ENCODE measurements at regions not wholly inside any gene's neighbourhood (a gene's known extent, or its start where the extent isn't known, plus 50 kb on each side); places are given as distances from the start of the nearest gene placed in this dataset.
"Not testable (repeated sequence)": the region's sequence is repeated elsewhere in the genome, so short reads cannot be mapped to it uniquely, and the experiment has no call there.

- DNase-seq (ENCODE audit: low read depth in 4 of 4, low spot score in 3 of 4) = no peak
These were observed 293.3 kb downstream of the MTX2 start for GRCh38 chr2:176562359-176563078.

GRCh38 chr2:176565641-176566323 lies 296.5 kb downstream of the MTX2 start:
- DNase-seq (ENCODE audit: low read depth in 4 of 4, low spot score in 3 of 4) = peak in 2 of 4 donors; percentile 39 to 53

- no peak for DNase-seq (ENCODE audit: low read depth in 4 of 4, low spot score in 3 of 4)
These were observed 297.3 kb downstream of the MTX2 start for GRCh38 chr2:176566496-176566895.

GRCh38 chr2:176566961-176567360 lies 297.7 kb downstream of the MTX2 start:
- DNase-seq (ENCODE audit: low read depth in 4 of 4, low spot score in 3 of 4) = no peak

- no peak for DNase-seq (ENCODE audit: low read depth in 4 of 4, low spot score in 3 of 4)
These were observed 298.1 kb downstream of the MTX2 start for GRCh38 chr2:176567361-176567760.

- DNase-seq (ENCODE audit: low read depth in 4 of 4, low spot score in 3 of 4) = no peak
These were observed 300.3 kb downstream of the MTX2 start for GRCh38 chr2:176569574-176569973.

GRCh38 chr2:176573612-176574483 lies 304.6 kb downstream of the MTX2 start:
- no peak for DNase-seq (ENCODE audit: low read depth in 4 of 4, low spot score in 3 of 4)

- no peak for DNase-seq (ENCODE audit: low read depth in 4 of 4, low spot score in 3 of 4)
These were observed 305.4 kb downstream of the MTX2 start for GRCh38 chr2:176574484-176575236.

GRCh38 chr2:176575237-176575744 lies 306.0 kb downstream of the MTX2 start:
- no peak for DNase-seq (ENCODE audit: low read depth in 4 of 4, low spot score in 3 of 4)

GRCh38 chr2:176577054-176577453 lies 307.8 kb downstream of the MTX2 start:
- no peak for DNase-seq (ENCODE audit: low read depth in 4 of 4, low spot score in 3 of 4)

- not testable (repeated sequence) for DNase-seq (ENCODE audit: low read depth in 4 of 4, low spot score in 3 of 4)
These were observed 309.1 kb downstream of the MTX2 start for GRCh38 chr2:176578292-176578691.

- no peak for DNase-seq (ENCODE audit: low read depth in 4 of 4, low spot score in 3 of 4)
These were observed 310.4 kb downstream of the MTX2 start for GRCh38 chr2:176579608-176580007.

GRCh38 chr2:176581557-176582165 lies 312.4 kb downstream of the MTX2 start:
- DNase-seq (ENCODE audit: low read depth in 4 of 4, low spot score in 3 of 4) = no peak

- no peak for DNase-seq (ENCODE audit: low read depth in 4 of 4, low spot score in 3 of 4)
These were observed 312.9 kb downstream of the MTX2 start for GRCh38 chr2:176582176-176582575.

GRCh38 chr2:176582990-176583481 lies 313.8 kb downstream of the MTX2 start:
- no peak for DNase-seq (ENCODE audit: low read depth in 4 of 4, low spot score in 3 of 4)

- no peak for DNase-seq (ENCODE audit: low read depth in 4 of 4, low spot score in 3 of 4)
These were observed 314.4 kb downstream of the MTX2 start for GRCh38 chr2:176583607-176584006.

GRCh38 chr2:176584333-176584732 lies 315.1 kb downstream of the MTX2 start:
- DNase-seq (ENCODE audit: low read depth in 4 of 4, low spot score in 3 of 4) = no peak

GRCh38 chr2:176585291-176585690 lies 316.0 kb downstream of the MTX2 start:
- DNase-seq (ENCODE audit: low read depth in 4 of 4, low spot score in 3 of 4) = no peak

GRCh38 chr2:176585791-176586190 lies 316.5 kb downstream of the MTX2 start:
- no peak for DNase-seq (ENCODE audit: low read depth in 4 of 4, low spot score in 3 of 4)

- DNase-seq (ENCODE audit: low read depth in 4 of 4, low spot score in 3 of 4) = no peak
These were observed 320.0 kb downstream of the MTX2 start for GRCh38 chr2:176589287-176589686.

All from right renal pelvis (tissue), 4 donors.